Erythroblast (primary cell): ENCODE measurements at regions not wholly inside any gene's neighbourhood (a gene's known extent, or its start where the extent isn't known, plus 50 kb on each side); places are given as distances from the start of the nearest gene placed in this dataset.

Experiments
- GATA1 ChIP-seq: IDR thresholded peaks from 2 replicates; pipeline ENCODE4 v1.6.1; 2011; ENCODE audit warnings: low read depth, mild to moderate bottlenecking, control low read depth, low read length, moderate library complexity
- POLR2A ChIP-seq: IDR thresholded peaks from 2 replicates; pipeline ENCODE4 v1.6.1; 2011; ENCODE audit warnings: mild to moderate bottlenecking, low read length

- no peak for TF ChIP-seq POLR2A
- no peak for TF ChIP-seq GATA1
Observed at GRCh38 chrX:42695800-42696358, 82.1 kb downstream of the PPP1R2C start.
